Left ventricle myocardium inferior (tissue), 1 donor: ENCODE measurements at regions not wholly inside any gene's neighbourhood (a gene's known extent, or its start where the extent isn't known, plus 50 kb on each side); places are given as distances from the start of the nearest gene placed in this dataset.

Experiments used
- DNase-seq: peaks from one replicate; pipeline ENCODE4 v3.0.0-alpha.2; 2020
- H3K27ac ChIP-seq: fragments of 200-600 bp; replicated peaks from 2 replicates; pipeline ENCODE4 v1.8.0; 2021
- H3K27me3 ChIP-seq: fragments of 200-600 bp; 2 replicates; pipeline ENCODE4 v1.8.0; 2021; ENCODE audit warnings: low read depth
- H3K36me3 ChIP-seq: fragments of 200-600 bp; 2 replicates; pipeline ENCODE4 v1.8.0; 2021
- H3K4me1 ChIP-seq: fragments of 200-600 bp; 2 replicates; pipeline ENCODE4 v1.8.0; 2021
- H3K4me3 ChIP-seq: fragments of 200-600 bp; 2 replicates; pipeline ENCODE4 v1.8.0; 2021; ENCODE audit warnings: mild to moderate bottlenecking, moderate library complexity
- H3K9me3 ChIP-seq: fragments of 200-600 bp; replicated peaks from 2 replicates; pipeline ENCODE4 v1.8.0; 2021
- intact Hi-C: fragments of 100-400 bp; cut with micrococcal nuclease; formaldehyde crosslinking; loops from one replicate; pipeline ENCODE4 v1.11.0; 2022
- TF ChIP-seq, protein P1 (sequence below): fragments of 200-600 bp; IDR thresholded peaks from 2 replicates; pipeline ENCODE4 v1.8.0; 2021; ENCODE audit warnings: antibody characterized with exemption, mild to moderate bottlenecking, borderline replicate concordance
- donor health status: DM: no; HTN: yes; CAD: no; lungs with severe emphysema.

DNA sequence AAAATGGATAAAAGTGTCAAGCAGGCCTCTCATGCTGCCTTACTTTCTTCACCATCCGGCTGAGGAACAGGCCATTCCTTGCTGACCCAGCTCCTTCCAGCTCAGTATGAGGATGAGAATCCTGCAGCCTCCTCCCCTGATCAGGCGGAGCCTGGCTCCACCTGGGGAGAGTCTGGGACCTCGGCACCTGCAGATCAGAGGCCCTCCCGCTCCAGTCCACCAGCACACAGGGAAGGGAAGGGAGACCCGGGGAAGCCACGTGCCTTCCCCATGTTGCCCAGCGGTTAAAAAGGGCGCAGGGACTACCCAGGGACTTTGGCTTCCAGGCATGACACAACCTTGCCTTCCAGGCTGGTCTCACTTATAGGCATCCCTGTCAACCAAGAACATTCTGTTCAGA is 172.0 kb downstream of the NDUFA10 start:
- Histone ChIP-seq H3K4me3 (no peak overlapping the region), H3K27me3 (peaks cover 57% of the 10 kb centered on the region), H3K27ac (no peak overlapping the region), H3K4me1 (no peaks in the 10 kb centered on the region), H3K9me3 (peaks cover 27% of the 10 kb centered on the region), H3K36me3 (no peaks in the 10 kb centered on the region)
- TF ChIP-seq, protein P1, sequence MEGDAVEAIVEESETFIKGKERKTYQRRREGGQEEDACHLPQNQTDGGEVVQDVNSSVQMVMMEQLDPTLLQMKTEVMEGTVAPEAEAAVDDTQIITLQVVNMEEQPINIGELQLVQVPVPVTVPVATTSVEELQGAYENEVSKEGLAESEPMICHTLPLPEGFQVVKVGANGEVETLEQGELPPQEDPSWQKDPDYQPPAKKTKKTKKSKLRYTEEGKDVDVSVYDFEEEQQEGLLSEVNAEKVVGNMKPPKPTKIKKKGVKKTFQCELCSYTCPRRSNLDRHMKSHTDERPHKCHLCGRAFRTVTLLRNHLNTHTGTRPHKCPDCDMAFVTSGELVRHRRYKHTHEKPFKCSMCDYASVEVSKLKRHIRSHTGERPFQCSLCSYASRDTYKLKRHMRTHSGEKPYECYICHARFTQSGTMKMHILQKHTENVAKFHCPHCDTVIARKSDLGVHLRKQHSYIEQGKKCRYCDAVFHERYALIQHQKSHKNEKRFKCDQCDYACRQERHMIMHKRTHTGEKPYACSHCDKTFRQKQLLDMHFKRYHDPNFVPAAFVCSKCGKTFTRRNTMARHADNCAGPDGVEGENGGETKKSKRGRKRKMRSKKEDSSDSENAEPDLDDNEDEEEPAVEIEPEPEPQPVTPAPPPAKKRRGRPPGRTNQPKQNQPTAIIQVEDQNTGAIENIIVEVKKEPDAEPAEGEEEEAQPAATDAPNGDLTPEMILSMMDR, result no peak
- DNase-seq, result no peak
- intact Hi-C loops, result no loop called here

DNA sequence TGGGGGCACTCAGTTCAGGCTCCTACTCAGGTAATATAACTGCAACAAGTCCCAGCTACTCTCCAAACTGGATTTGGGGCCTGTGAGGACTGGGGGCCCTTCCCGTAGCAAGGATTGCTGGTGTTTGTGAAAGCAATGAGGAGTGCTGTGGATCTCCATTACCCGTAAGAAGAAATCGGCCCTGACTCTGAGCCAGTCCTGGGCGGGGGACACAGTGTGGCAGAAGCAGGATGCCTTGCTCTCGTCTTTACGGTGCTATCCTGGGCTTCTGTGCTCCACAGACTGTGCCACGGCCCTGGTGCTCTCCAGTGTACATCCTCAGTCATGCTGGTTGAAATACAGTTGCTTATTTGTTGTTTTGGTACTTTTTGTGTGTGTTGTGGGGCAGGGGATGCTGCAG is 172.9 kb downstream of the NDUFA10 start:
- no peaks in the 10 kb centered on the region for H3K4me1 ChIP-seq
- no peak overlapping the region for H3K27ac ChIP-seq
- H3K9me3 ChIP-seq, result peaks cover 27% of the 10 kb centered on the region
- H3K4me3 ChIP-seq, result no peak overlapping the region
- TF ChIP-seq, protein P1, result no peak
- H3K27me3 ChIP-seq, result peaks cover 48% of the 10 kb centered on the region
- no peaks in the 10 kb centered on the region for H3K36me3 ChIP-seq
- intact Hi-C loops, result no loop called here
- no peak for DNase-seq

DNA sequence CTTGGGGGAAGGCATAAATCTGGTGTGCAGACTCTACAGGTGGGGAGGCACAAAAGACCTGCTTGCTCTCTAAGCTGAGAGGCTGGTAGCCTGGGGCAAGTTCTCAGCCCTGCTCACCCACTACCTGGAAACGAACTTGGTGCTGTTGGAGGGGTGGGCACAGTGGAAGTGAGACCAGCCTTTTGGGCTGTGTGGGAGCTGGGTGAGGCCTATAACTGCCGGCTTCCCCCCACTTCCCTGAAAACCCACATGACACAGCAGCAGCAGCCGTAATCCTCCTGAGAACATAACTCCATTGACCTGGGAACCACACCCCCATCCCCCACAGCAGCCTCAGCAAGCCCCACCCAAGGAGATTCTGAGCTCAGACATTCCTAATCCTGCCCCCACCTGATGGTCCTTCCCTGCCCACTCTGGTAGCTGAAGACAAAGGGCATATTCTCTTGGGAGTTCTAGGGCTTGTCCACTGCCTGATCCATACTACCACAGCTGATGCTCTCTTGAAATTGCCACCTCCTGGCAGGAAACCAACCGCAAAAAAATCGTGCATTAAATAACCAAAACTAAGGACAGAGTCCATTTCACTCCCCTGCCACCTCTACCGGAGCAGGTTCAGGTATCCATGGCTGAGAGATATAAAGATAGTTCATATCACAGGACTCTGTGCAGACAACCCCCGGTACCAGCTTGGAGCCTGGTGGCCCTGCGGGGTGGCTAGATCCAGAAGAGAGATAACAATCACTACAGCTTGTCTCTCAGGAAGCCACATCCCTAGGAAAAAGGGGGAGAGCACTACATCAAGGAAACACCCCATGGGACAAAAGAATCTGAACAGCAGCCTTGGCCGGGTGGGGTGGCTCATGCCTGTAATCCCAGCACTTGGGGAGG is 178.1 kb downstream of the NDUFA10 start:
- Histone ChIP-seq H3K4me3 (no peak overlapping the region), H3K36me3 (no peaks in the 10 kb centered on the region), H3K27me3 (peaks cover 16% of the 10 kb centered on the region), H3K9me3 (peaks cover 44% of the 10 kb centered on the region), H3K4me1 (no peaks in the 10 kb centered on the region), H3K27ac (no peak overlapping the region)
- intact Hi-C loops, result no loop called here
- TF ChIP-seq, protein P1, result no peak
- DNase-seq, result no peak

DNA sequence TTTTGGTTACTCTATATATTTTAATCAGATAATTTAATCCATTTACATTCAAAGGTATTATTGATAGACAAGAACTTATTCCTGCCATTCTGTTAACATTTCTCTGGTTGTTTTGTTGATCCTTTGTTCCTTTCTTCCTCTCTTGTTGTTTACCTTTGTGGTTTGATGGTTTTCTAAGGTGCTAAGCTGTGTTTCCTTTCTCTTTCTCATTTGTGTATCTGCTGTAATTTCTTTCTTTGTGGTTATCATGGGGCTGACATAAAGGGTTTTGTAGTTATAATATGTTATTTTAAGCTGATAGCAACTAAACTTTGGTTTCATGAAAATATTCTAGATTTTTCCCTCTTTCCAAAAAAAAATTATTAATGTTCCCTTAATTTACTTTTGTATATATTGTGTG is 179.2 kb downstream of the NDUFA10 start:
- intact Hi-C loops, result no loop called here
- TF ChIP-seq, protein P1, result no peak
- Histone ChIP-seq H3K9me3 (peaks cover 34% of the 10 kb centered on the region), H3K27ac (no peak overlapping the region), H3K36me3 (no peaks in the 10 kb centered on the region), H3K27me3 (peaks cover 16% of the 10 kb centered on the region), H3K4me3 (no peak overlapping the region), H3K4me1 (no peaks in the 10 kb centered on the region)
- no peak for DNase-seq

DNA sequence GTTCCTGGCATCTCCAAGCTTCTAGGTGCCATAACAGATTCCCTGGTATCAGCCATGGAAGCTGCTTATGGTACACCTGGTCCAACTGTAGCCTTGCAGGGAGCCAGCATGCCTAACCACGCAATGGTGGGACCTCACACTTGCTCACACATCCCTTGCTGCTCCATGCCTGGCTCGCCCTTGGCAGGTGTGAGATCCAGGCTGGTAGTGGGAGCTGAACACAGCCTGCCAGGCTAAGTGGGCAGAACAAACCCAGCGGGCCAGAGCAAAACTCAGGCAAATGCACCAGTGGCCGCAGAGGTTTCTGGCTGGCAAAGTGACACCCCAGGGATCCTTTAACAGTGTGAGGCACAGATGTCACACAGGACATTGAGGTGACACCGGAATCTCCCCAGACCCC is 185.8 kb downstream of the NDUFA10 start:
- intact Hi-C loops, result no loop called here
- DNase-seq, result no peak
- TF ChIP-seq, protein P1, result no peak
- no peaks in the 10 kb centered on the region for H3K36me3 ChIP-seq
- peaks cover 11% of the 10 kb centered on the region for H3K27me3 ChIP-seq
- peaks cover 27% of the 10 kb centered on the region for H3K9me3 ChIP-seq
- no peak overlapping the region for H3K4me3 ChIP-seq
- no peak overlapping the region for H3K27ac ChIP-seq
- no peaks in the 10 kb centered on the region for H3K4me1 ChIP-seq
